DMS153 treated with DMSO at 0.1 percent for 48 hours (cell line): ENCODE measurements at regions not wholly inside any gene's neighbourhood (a gene's known extent, or its start where the extent isn't known, plus 50 kb on each side); places are given as distances from the start of the nearest gene placed in this dataset.
"Not testable (repeated sequence)": the region's sequence is repeated elsewhere in the genome, so short reads cannot be mapped to it uniquely, and the experiment has no call there.

Experiments
- DNase-seq: peaks from one replicate; lab custom pipeline; 2025; ENCODE audit not compliant: unreplicated experiment; lab: John Stamatoyannopoulos, UW

DNA sequence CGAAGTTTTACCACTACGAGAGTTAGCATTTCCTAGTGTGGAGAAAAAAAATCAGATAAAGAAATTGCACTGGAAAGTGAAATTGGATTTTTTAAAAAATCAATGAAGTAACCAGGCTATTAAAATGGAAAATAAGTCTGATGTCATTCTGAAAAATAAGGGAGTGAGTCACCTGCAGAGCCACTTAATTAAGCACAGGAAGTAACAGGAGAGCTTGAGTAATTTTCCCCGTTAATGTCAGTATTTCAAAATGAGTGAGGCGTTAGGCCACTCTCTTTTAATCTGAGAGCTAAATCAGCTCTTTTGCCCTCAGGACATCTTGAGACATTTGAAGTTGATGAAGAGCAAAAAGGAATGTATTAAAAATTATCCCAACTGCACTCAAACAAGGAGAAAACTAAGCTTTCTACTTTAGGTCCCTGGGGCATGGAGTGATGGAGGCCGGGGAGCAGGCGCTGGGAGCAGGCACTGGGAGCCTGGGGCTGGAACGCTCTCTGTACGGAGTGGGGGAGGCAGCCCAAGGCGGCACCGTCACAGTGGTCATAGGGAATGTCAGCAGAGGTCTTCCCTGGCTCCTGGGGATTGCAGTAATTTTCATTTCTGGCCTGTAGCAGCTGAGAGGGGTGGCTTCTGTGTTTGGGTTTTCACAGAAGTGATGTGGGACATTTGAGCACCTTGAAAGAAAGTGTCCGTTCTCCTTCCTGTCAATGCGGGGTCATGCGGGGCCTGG is 194.6 kb downstream of the BCL2L11 start:
- not testable (repeated sequence) for DNase-seq

GRCh38 chr2:111316221-111316741 is 195.6 kb downstream of the BCL2L11 start:
- not testable (repeated sequence) for DNase-seq

- DNase-seq: not testable (repeated sequence)
Observed at GRCh38 chr2:111316881-111317549, 196.3 kb downstream of the BCL2L11 start.

DNA sequence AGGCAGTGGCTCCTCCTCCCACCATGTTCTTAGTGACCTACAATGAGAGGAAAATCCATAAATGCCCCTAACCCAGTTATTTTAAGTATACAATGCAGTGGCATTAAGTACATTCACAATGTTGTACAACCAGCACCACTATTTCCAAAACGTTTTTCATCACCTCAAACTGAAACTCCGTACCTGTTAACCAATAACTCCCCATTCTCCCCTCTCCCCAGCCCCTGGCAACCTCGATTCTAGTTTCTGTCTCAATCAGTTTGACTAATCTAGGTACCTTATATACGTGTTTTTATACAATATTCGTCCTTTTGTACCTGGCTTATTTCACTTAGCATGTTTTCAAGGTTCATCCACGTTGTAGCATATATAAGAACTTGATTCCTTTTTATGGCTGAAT is 198.8 kb downstream of the BCL2L11 start:
- DNase-seq: not testable (repeated sequence)

GRCh38 chr2:111320264-111320663 is 199.6 kb downstream of the BCL2L11 start:
- not testable (repeated sequence) for DNase-seq

GRCh38 chr2:111320965-111321364 is 200.3 kb downstream of the BCL2L11 start:
- not testable (repeated sequence) for DNase-seq

DNA sequence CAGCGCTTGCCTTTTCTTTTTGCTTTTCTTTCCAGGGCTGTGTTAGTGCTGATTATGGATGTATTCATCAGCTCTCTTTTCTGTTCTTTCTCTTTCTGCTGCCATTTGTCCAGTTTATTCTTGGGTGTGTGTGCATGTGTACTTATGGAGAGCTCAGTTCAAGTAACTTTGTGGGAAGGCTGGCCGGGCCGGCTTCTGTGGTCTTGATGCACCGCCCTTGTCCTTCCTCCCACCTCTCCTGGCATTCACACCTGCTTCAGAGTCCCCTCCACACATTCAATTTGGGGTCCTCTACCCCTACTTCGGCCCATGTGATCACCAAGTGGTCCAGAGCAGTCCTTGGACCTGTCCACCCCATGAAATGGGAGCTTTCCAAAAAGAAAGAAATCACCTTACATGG is 202.7 kb downstream of the BCL2L11 start:
- DNase-seq: not testable (repeated sequence)

DNA sequence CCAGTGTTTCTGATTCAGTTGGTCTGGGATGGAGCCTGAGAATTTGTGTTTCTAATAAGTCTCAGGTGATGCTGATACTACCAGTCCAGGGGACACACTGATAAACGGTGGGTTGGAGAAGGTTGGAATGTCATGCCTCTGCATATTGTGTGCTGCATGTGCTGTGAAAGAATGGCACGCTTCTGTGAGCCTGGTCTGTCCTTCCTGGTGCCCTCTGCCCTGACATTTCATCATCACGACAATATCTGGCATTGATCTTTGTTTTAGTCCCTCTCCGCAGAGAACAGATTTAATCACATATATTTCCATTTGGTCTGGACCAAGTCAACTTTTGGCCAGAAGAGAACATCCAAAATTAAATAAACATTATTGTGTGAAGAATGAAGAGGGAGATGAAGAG is 207.0 kb downstream of the BCL2L11 start:
- not testable (repeated sequence) for DNase-seq

- DNase-seq: not testable (repeated sequence)
Observed at GRCh38 chr2:111329309-111329708, 208.6 kb downstream of the BCL2L11 start.

- not testable (repeated sequence) for DNase-seq
Observed at GRCh38 chr2:111331099-111331724, 210.5 kb downstream of the BCL2L11 start.

- not testable (repeated sequence) for DNase-seq
Observed at GRCh38 chr2:111335220-111335907, 214.7 kb downstream of the BCL2L11 start.

- not testable (repeated sequence) for DNase-seq
Observed at GRCh38 chr2:111338474-111338873, 217.8 kb downstream of the BCL2L11 start.

- DNase-seq: not testable (repeated sequence)
Observed at GRCh38 chr2:111339476-111339875, 218.8 kb downstream of the BCL2L11 start.

DNA sequence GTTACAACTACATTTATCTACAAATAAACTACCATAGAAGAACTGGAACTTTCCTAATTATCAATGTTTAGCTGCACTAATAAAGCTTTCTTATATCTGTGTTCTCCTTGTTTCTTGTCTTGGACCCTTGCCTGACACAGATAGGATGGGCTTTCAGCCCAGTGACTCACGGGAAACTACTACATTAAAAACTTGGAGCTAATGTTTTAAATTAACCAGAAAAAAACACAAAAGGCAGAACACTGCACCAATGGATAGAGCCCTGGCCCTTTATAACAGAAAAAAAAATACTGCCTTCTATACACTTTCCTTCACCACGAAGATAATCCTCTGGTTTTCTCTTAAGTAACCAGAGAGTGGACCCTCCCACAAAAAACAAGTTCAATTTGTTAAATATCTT is 223.9 kb downstream of the BCL2L11 start:
- not testable (repeated sequence) for DNase-seq

DNA sequence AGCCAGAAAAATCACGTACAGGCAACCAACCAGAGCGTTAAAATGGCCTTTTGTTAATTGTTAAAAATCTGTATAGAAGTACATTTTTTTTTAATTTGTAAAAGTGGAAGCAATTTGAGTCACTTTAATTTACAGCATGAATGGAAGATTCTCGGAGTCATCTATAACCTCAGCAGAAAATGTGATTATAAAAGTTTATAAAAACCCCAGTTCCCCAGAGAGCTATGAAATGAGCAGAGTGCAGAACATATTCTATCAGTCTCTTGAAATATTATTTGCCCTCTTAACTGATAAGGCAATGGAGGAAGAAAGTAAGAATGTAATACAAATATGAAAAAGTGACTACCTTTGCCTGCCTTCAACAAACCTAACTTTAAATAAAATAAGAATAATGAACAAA is 224.7 kb downstream of the BCL2L11 start:
- DNase-seq: not testable (repeated sequence)

GRCh38 chr2:111346018-111346930 is 225.6 kb downstream of the BCL2L11 start:
- not testable (repeated sequence) for DNase-seq

DNA sequence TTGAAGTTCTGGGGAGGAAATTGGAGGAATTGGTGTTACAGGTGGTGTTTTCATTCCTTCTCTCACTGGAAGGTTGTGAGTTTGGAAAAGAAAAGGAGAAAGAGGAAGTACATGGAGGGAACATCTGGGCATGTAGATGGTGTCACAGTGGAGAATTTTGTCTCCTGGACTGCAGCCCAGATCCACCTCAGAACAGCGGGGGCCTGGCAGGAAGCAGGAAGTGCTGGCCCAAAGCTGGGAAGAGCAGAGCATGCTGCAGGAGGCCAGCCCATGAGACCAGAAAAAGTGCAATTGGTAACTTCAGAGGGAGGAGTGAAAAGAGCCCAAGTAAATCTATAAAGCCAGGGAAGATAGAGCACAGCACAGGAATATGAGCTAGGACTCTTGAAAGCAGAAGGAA is 227.0 kb downstream of the BCL2L11 start:
- not testable (repeated sequence) for DNase-seq

- not testable (repeated sequence) for DNase-seq
Observed at GRCh38 chr2:111348316-111348715, 227.6 kb downstream of the BCL2L11 start.

GRCh38 chr2:111355022-111355817 is 234.5 kb downstream of the BCL2L11 start:
- DNase-seq: not testable (repeated sequence)
